ENCODE measurements at regions not wholly inside any gene's neighbourhood (a gene's known extent, or its start where the extent isn't known, plus 50 kb on each side); places are given as distances from the start of the nearest gene placed in this dataset.
A peak's percentile ranks its signal among the peaks of the same experiment; 100 is the strongest.

GRCh38 chr4:23630110-23630509 is 259.7 kb downstream of the PPARGC1A start:
- DNase-seq (ENCODE audit: unreplicated experiment): no peak
- Mint-ChIP-seq H3K36me3 (ENCODE audit: insufficient read depth, unreplicated experiment) (no peaks in the 10 kb centered on the region), H3K27ac (ENCODE audit: low read depth, unreplicated experiment) (no peak overlapping the region), H3K4me3 (ENCODE audit: unreplicated experiment) (no peak overlapping the region), H3K9me3 (ENCODE audit: unreplicated experiment) (no peaks in the 10 kb centered on the region), H3K4me1 (ENCODE audit: insufficient read depth, unreplicated experiment) (peaks cover 7% of the 10 kb centered on the region), H3K27me3 (ENCODE audit: insufficient read depth, unreplicated experiment) (no peaks in the 10 kb centered on the region)
- CTCF ChIA-PET: no interaction called here
- BruUV-seq (replicated peaks): no TSS peak
- intact Hi-C loops (cut with micrococcal nuclease): no loop called here
- no peak for TF ChIP-seq CTCF (IDR thresholded peaks at IDR 0.05; ENCODE audit: unreplicated experiment)
- POLR2A ChIA-PET: no interaction called here

GRCh38 chr4:23629421-23629820 is 260.4 kb downstream of the PPARGC1A start:
- H3K27me3 Mint-ChIP-seq (ENCODE audit: insufficient read depth, unreplicated experiment): no peaks in the 10 kb centered on the region
- peaks cover 7% of the 10 kb centered on the region for H3K4me1 Mint-ChIP-seq (ENCODE audit: insufficient read depth, unreplicated experiment)
- no peak for TF ChIP-seq CTCF (IDR thresholded peaks at IDR 0.05; ENCODE audit: unreplicated experiment)
- no peak overlapping the region for H3K4me3 Mint-ChIP-seq (ENCODE audit: unreplicated experiment)
- H3K27ac Mint-ChIP-seq (ENCODE audit: low read depth, unreplicated experiment): no peak overlapping the region
- POLR2A ChIA-PET: no interaction called here
- H3K36me3 Mint-ChIP-seq (ENCODE audit: insufficient read depth, unreplicated experiment): no peaks in the 10 kb centered on the region
- CTCF ChIA-PET: no interaction called here
- no peak for DNase-seq (ENCODE audit: unreplicated experiment)
- intact Hi-C loops (cut with micrococcal nuclease): no loop called here
- no TSS peak for BruUV-seq (replicated peaks)
- peaks cover 4% of the 10 kb centered on the region for H3K9me3 Mint-ChIP-seq (ENCODE audit: unreplicated experiment)

DNA sequence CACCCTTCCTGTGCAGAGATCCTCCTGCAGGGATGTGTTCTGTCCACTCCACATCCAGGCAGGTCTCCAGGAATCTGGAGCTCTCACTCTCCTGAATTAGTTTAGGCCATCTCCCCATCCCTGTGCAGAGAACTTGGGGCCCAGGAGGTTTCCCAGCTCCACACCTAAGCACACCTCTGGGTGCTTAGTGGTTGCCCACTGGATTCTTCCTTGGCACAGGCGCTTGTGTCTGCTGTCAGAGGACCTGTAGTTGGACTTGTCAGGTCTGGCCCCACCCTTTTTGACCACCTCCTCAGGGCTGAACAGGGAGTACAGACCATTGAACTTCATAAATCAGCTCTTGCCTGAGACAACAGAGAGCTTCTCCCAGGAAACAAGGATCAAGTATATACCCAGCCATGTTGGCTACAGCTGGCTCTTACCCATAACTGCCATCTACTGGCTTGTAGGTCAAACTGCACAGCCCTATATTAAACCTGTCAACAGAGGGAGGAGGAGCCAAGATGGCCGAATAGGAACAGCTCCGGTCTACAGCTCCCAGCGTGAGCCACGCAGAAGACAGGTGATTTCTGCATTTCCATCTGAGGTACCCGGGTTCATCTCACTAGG is 275.5 kb downstream of the PPARGC1A start:
- DNase-seq (ENCODE audit: unreplicated experiment): peak; percentile 45

GRCh38 chr4:23613782-23614181 is 276.1 kb downstream of the PPARGC1A start:
- no peak overlapping the region for H3K27ac Mint-ChIP-seq (ENCODE audit: low read depth, unreplicated experiment)
- CTCF ChIA-PET: interaction anchor here (0.6 to 1.2 kb wide), 6 partner anchors 144 to 1471 kb away, joined by 3 to 4 read pairs (median 3); no protein-coding TSS in a partner anchor
- intact Hi-C loops (cut with micrococcal nuclease): loop anchor here (5.0 kb wide), 2 partner anchors 476 to 716 kb away; no protein-coding TSS in a partner anchor

More for the DNA sequence above, 275.5 kb downstream of the PPARGC1A start:
- Mint-ChIP-seq H3K9me3 (ENCODE audit: unreplicated experiment) (no peaks in the 10 kb centered on the region), H3K36me3 (ENCODE audit: insufficient read depth, unreplicated experiment) (no peaks in the 10 kb centered on the region), H3K4me3 (ENCODE audit: unreplicated experiment) (no peak overlapping the region), H3K27ac (ENCODE audit: low read depth, unreplicated experiment) (no peak overlapping the region), H3K4me1 (ENCODE audit: insufficient read depth, unreplicated experiment) (no peaks in the 10 kb centered on the region), H3K27me3 (ENCODE audit: insufficient read depth, unreplicated experiment) (no peaks in the 10 kb centered on the region)
- ChIA-PET POLR2A (no interaction called here), CTCF (interaction anchor here (0.6 to 1.2 kb wide), 8 partner anchors 143 to 1471 kb away, joined by 3 to 4 read pairs (median 3); no protein-coding TSS in a partner anchor)
- intact Hi-C loops (cut with micrococcal nuclease): loop anchor here (5.0 kb wide), 2 partner anchors 477 to 717 kb away; no protein-coding TSS in a partner anchor
- peak; percentile 20 for TF ChIP-seq CTCF (IDR thresholded peaks at IDR 0.05; ENCODE audit: unreplicated experiment)
- BruUV-seq (replicated peaks): no TSS peak

More at GRCh38 chr4:23613782-23614181, 276.1 kb downstream of the PPARGC1A start:
- H3K36me3 Mint-ChIP-seq (ENCODE audit: insufficient read depth, unreplicated experiment): no peaks in the 10 kb centered on the region
- no peak for TF ChIP-seq CTCF (IDR thresholded peaks at IDR 0.05; ENCODE audit: unreplicated experiment)
- no TSS peak for BruUV-seq (replicated peaks)
- H3K4me3 Mint-ChIP-seq (ENCODE audit: unreplicated experiment): no peak overlapping the region
- H3K4me1 Mint-ChIP-seq (ENCODE audit: insufficient read depth, unreplicated experiment): no peaks in the 10 kb centered on the region
- no peaks in the 10 kb centered on the region for H3K9me3 Mint-ChIP-seq (ENCODE audit: unreplicated experiment)
- H3K27me3 Mint-ChIP-seq (ENCODE audit: insufficient read depth, unreplicated experiment): no peaks in the 10 kb centered on the region
- POLR2A ChIA-PET: no interaction called here
- no peak for DNase-seq (ENCODE audit: unreplicated experiment)
